Esophagus muscularis mucosa (tissue), 4 donors: ENCODE measurements at regions not wholly inside any gene's neighbourhood (a gene's known extent, or its start where the extent isn't known, plus 50 kb on each side); places are given as distances from the start of the nearest gene placed in this dataset.

Experiments
- CTCF ChIP-seq, 3 experiments: fragments of 200-600 bp in 2 of 3; fragments of 450-650 bp in 1 of 3; sonication (generic) in 2 of 3; IDR thresholded peaks; one replicate each; pipeline ENCODE4 v1.5.1; 2017 to 2019; ENCODE audit warnings: antibody characterized with exemption in 3 of 3, mild to moderate bottlenecking in 2 of 3, moderate library complexity in 1 of 3
- EP300 ChIP-seq: sonication (generic); formaldehyde crosslinking; IDR thresholded peaks from one replicate; pipeline ENCODE4 v1.6.1; 2017; ENCODE audit warnings: antibody characterized with exemption
- POLR2A ChIP-seq: fragments of 450-650 bp; IDR thresholded peaks from one replicate; pipeline ENCODE4 v1.6.1; 2017; ENCODE audit warnings: antibody characterized with exemption, moderate library complexity, mild to moderate bottlenecking, low read depth

DNA sequence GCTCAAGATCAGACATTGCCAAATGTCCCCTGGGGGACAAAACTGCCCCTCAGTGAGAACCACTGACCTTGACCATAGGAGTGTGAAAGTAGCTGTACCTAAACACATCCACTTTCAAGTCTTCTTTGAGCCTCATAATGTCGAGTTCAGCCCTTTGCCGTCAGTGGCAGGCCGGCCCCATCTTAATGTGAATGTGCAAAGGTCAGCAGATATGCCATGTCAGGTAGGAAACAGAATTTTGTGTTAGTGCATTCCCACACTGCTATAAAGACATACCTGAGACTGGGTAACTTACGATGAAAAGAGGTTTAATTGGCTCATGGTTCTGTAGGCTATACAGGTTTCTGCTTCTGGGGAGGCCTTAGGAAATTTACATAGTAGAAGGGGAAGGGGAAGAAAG is 95.1 kb upstream of the PIRT start:
- TF ChIP-seq CTCF (IDR thresholded peaks at IDR 0.05) (no peak), POLR2A (no peak), EP300 (no peak)
